Ishikawa (cell line): ENCODE measurements at regions not wholly inside any gene's neighbourhood (a gene's known extent, or its start where the extent isn't known, plus 50 kb on each side); places are given as distances from the start of the nearest gene placed in this dataset.

Experiments used
- EGR1 ChIP-seq: IDR thresholded peaks from 2 replicates; pipeline ENCODE4 v1.6.1; 2012
- EP300 ChIP-seq: IDR thresholded peaks from 2 replicates; pipeline ENCODE4 v1.6.1; 2012; ENCODE audit warnings: borderline replicate concordance
- RAD21 ChIP-seq: IDR thresholded peaks from 2 replicates; pipeline ENCODE4 v1.6.1; 2012; ENCODE audit warnings: low read depth
- REST ChIP-seq: IDR thresholded peaks from 2 replicates; pipeline ENCODE4 v1.6.1; 2012; ENCODE audit warnings: low read depth, mild to moderate bottlenecking
- TAF1 ChIP-seq: IDR thresholded peaks from 2 replicates; pipeline ENCODE4 v1.6.1; 2012; ENCODE audit warnings: low read depth, mild to moderate bottlenecking
- TEAD4 ChIP-seq: IDR thresholded peaks from 2 replicates; pipeline ENCODE4 v1.6.1; 2012
- USF1 ChIP-seq: IDR thresholded peaks from 2 replicates; pipeline ENCODE4 v1.6.1; 2012
- YY1 ChIP-seq: IDR thresholded peaks from 2 replicates; pipeline ENCODE4 v1.6.1; 2012; ENCODE audit warnings: low read depth
- ZBTB7A ChIP-seq: IDR thresholded peaks from 2 replicates; pipeline ENCODE4 v1.6.1; 2012; ENCODE audit warnings: low read depth

GRCh38 chr1:199308349-199308846, 669.6 kb downstream of the PTPRC start:
- TF ChIP-seq RAD21 (no peak), REST (no peak), TAF1 (no peak), EP300 (no peak), YY1 (no peak), TEAD4 (no peak), EGR1 (no peak), ZBTB7A (no peak), USF1 (no peak)
